ENCODE measurements at regions not wholly inside any gene's neighbourhood (a gene's known extent, or its start where the extent isn't known, plus 50 kb on each side); places are given as distances from the start of the nearest gene placed in this dataset.

GRCh38 chr9:16060436-16061129 lies 507.7 kb downstream of the CCDC171 start:
- no peak overlapping the region for H3K4me2 ChIP-seq (ENCODE audit: insufficient read depth, low read length)
- no peaks in the 10 kb centered on the region for H3K9me3 ChIP-seq (ENCODE audit: insufficient read depth, low read length, severe bottlenecking)
- H4K20me1 ChIP-seq (ENCODE audit: insufficient read depth, low read length) = no peaks in the 10 kb centered on the region
- H3K4me3 ChIP-seq (ENCODE audit: low read depth in 1 of 2, low read length in 2 of 2) = no peak overlapping the region
- no peak overlapping the region for H3K27ac ChIP-seq (ENCODE audit: low read length)
- H2AFZ ChIP-seq (ENCODE audit: low read depth, low read length) = no peak overlapping the region
- ATAC-seq (ENCODE audit: insufficient read depth, low read depth) = no peak
- H3K4me1 ChIP-seq (ENCODE audit: insufficient read depth, low read length) = peaks cover 26% of the 10 kb centered on the region
- H3K27me3 ChIP-seq (ENCODE audit: insufficient read depth, low read length, poor library complexity) = no peaks in the 10 kb centered on the region
- H3K9ac ChIP-seq (ENCODE audit: low read depth, low read length) = no peak overlapping the region
- no peak for DNase-seq
- TF ChIP-seq EZH2 (IDR thresholded peaks at IDR 0.05; ENCODE audit: borderline replicate concordance, low read depth, low read length, severe bottlenecking) (no peak), CTCF (IDR thresholded peaks at IDR 0.05; ENCODE audit: borderline replicate concordance, extremely low read depth, low read length, poor library complexity, severe bottlenecking) (no peak)
- no peaks in the 10 kb centered on the region for H3K36me3 ChIP-seq (ENCODE audit: insufficient read depth, low read length)
- H3K79me2 ChIP-seq (ENCODE audit: insufficient read depth, low read length) = no peaks in the 10 kb centered on the region

GRCh38 chr9:16062542-16063240 lies 509.8 kb downstream of the CCDC171 start:
- Histone ChIP-seq H3K4me2 (ENCODE audit: insufficient read depth, low read length) (no peak overlapping the region), H3K79me2 (ENCODE audit: insufficient read depth, low read length) (no peaks in the 10 kb centered on the region), H3K9ac (ENCODE audit: low read depth, low read length) (no peak overlapping the region), H4K20me1 (ENCODE audit: insufficient read depth, low read length) (no peaks in the 10 kb centered on the region), H3K36me3 (ENCODE audit: insufficient read depth, low read length) (no peaks in the 10 kb centered on the region), H3K4me3 (ENCODE audit: low read depth in 1 of 2, low read length in 2 of 2) (no peak overlapping the region), H3K9me3 (ENCODE audit: insufficient read depth, low read length, severe bottlenecking) (no peaks in the 10 kb centered on the region), H2AFZ (ENCODE audit: low read depth, low read length) (no peak overlapping the region), H3K4me1 (ENCODE audit: insufficient read depth, low read length) (peaks cover 15% of the 10 kb centered on the region), H3K27ac (ENCODE audit: low read length) (no peak overlapping the region), H3K27me3 (ENCODE audit: insufficient read depth, low read length, poor library complexity) (no peaks in the 10 kb centered on the region)
- ATAC-seq (ENCODE audit: insufficient read depth, low read depth) = no peak
- DNase-seq = no peak
- no peak for TF ChIP-seq EZH2 (IDR thresholded peaks at IDR 0.05; ENCODE audit: borderline replicate concordance, low read depth, low read length, severe bottlenecking)
- no peak for TF ChIP-seq CTCF (IDR thresholded peaks at IDR 0.05; ENCODE audit: borderline replicate concordance, extremely low read depth, low read length, poor library complexity, severe bottlenecking)

- no peak for TF ChIP-seq EZH2 (IDR thresholded peaks at IDR 0.05; ENCODE audit: borderline replicate concordance, low read depth, low read length, severe bottlenecking)
- TF ChIP-seq CTCF (IDR thresholded peaks at IDR 0.05; ENCODE audit: borderline replicate concordance, extremely low read depth, low read length, poor library complexity, severe bottlenecking) = no peak
- no peaks in the 10 kb centered on the region for H3K27me3 ChIP-seq (ENCODE audit: insufficient read depth, low read length, poor library complexity)
- DNase-seq (no peak), ATAC-seq (ENCODE audit: insufficient read depth, low read depth) (no peak)
- no peaks in the 10 kb centered on the region for H3K36me3 ChIP-seq (ENCODE audit: insufficient read depth, low read length)
- no peak overlapping the region for H3K4me2 ChIP-seq (ENCODE audit: insufficient read depth, low read length)
- H3K27ac ChIP-seq (ENCODE audit: low read length) = no peak overlapping the region
- H3K4me3 ChIP-seq (ENCODE audit: low read depth in 1 of 2, low read length in 2 of 2) = no peak overlapping the region
- H3K4me1 ChIP-seq (ENCODE audit: insufficient read depth, low read length) = peaks cover 10% of the 10 kb centered on the region
- no peaks in the 10 kb centered on the region for H3K9me3 ChIP-seq (ENCODE audit: insufficient read depth, low read length, severe bottlenecking)
- no peak overlapping the region for H3K9ac ChIP-seq (ENCODE audit: low read depth, low read length)
- no peaks in the 10 kb centered on the region for H3K79me2 ChIP-seq (ENCODE audit: insufficient read depth, low read length)
- no peak overlapping the region for H2AFZ ChIP-seq (ENCODE audit: low read depth, low read length)
- H4K20me1 ChIP-seq (ENCODE audit: insufficient read depth, low read length) = no peaks in the 10 kb centered on the region
These were observed 510.4 kb downstream of the CCDC171 start for GRCh38 chr9:16063241-16063591.

All from DND-41 (cell line).